GM21447 (cell line): ENCODE measurements at regions not wholly inside any gene's neighbourhood (a gene's known extent, or its start where the extent isn't known, plus 50 kb on each side); places are given as distances from the start of the nearest gene placed in this dataset.
"Not testable (repeated sequence)": the region's sequence is repeated elsewhere in the genome, so short reads cannot be mapped to it uniquely, and the experiment has no call there.

ENCODE experiments used
- ATAC-seq: cut with Tn5 transposase; IDR thresholded peaks from one replicate; pipeline ENCODE4 v1.9.1; 2021; ENCODE audit not compliant: unreplicated experiment

DNA sequence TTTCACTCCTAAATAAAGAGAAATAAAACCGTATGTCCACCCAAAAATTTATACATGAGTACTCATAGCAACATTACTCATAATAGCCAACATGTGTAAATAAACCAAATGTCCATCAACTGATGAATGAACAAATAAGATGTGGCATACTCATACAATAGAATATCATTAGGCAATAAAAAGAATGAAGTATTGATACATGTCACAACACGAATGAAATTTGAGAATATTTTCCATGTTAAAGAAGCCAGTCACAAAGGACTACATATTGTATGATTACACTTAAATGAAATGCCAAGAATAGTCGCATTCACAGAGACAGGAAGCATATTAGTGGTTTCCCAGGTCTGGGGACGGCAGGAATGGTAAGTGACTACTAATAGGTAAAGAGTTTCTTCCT lies 869.2 kb downstream of the IGSF11 start:
- ATAC-seq, result no peak

DNA sequence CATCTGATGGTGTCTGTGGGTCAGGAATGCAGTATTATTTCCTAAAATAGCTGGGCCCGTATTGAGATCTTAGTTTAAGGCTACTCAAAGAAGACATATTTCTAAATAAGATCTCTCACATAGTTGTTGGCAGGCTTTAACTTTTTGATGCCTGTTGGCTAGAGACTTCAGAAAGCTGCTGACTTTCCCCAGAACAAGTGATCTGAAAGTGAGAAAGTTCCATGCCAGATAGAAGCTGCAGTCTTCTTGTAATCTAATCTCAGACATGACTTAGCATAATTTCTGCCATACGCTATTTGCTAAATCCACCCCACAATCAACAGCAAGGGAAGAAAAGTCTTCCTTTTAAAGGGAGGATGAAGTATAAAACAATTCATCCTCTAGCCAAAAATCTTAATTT lies 867.1 kb downstream of the IGSF11 start:
- no peak for ATAC-seq

DNA sequence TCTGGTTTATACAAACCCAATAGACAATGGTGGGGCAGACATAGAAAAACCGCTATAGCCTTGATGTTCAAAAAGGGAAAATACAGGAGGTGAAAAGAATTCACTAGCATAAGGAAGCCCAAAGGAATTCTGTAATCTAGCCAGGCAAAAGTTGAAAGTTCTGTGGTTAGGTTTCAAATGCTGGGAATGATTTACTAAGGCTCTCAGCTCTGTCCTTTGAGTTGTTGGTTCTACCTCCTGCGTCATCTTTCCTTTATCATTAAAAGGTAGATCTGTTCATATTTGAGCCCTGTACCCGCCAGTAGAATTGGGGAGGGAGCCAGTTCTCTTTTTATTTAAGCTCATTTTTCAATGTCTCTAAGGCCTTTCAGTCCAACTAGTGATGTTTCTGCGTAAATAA lies 866.5 kb downstream of the IGSF11 start:
- ATAC-seq, result no peak

DNA sequence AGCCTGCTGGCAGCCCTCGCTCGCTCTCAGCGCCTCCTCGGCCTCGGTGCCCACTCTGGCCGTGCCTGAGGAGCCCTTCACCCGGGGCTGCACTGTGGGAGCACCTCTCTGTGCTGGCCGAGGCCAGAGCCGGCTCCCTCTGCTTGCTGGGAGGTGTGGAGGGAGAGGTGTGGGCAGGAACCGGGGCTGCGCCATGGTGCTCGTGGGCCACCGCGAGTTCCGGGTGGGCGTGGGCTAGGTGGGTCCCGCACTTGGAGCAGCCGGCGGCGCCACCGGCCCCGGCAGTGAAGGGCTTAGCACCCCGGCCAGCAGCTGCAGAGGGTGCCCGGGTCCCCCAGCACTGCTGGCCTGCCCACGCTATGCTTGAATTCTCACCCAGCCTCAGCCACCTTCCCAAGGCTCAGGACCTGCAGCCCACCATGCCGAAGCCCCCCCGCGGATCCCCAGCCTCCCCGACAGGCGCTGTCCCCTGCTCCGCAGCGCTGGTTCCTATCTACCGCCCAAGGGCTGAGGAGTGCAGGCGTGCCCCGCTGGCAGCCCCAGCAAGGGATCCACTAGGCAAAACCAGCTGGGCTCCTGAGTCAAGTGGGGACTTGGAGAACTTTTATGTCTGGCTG lies 863.3 kb downstream of the IGSF11 start:
- no peak for ATAC-seq

DNA sequence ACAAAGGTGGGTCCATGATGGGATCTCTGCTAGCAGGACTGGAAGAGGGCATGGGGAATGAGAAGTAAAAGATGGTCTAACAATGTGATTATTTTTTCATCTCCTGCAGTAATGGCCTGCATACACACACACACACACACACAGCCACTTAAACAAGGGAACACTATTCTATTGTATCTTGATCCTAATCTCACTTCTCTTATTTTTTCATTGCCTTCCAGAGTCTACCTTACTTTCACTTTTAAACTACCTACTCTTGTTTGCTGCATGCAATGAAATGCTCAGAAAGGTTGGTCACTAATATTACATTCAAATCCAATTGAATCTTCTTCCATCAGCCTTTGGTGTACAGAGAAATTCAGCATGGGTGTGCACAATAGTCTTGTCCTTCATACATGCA lies 853.8 kb downstream of the IGSF11 start:
- no peak for ATAC-seq

DNA sequence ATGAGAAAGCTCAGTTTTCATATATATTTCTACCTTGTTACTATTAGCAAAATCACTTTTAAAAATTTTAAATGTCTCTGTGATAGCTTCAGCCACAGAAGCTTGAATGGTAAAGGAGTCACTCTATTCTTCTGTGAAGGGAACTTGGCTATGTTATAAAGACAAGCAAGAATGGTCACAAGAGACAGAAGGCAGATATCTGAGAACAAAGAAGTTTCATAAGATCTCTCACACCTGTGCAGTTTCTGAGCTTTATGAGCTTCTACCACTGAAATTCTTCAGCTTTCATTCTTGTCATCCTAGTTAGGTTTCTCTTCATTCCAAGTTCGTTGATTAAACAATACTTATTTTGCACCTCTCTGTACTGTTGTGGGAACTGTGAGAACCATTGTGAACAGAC lies 853.4 kb downstream of the IGSF11 start:
- ATAC-seq, result no peak

DNA sequence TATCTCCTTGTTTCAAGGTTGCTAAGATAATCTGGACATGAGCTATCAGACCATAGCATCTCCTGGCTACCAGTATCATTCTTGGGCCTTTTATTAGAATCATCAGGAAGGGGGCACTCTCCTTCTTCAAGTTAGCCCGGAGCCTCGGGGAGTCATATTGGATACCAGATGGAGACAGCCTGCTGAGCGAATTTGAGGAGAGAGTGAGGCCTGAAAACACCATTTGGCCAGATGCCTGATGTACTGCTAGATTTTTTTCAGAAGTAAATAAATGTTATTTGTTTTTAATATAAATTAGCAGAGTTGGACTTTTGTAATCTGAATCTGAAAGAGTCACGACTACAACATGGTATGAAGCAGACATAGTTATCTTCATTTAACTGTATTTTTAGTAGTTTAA lies 848.6 kb downstream of the IGSF11 start:
- ATAC-seq, result no peak

DNA sequence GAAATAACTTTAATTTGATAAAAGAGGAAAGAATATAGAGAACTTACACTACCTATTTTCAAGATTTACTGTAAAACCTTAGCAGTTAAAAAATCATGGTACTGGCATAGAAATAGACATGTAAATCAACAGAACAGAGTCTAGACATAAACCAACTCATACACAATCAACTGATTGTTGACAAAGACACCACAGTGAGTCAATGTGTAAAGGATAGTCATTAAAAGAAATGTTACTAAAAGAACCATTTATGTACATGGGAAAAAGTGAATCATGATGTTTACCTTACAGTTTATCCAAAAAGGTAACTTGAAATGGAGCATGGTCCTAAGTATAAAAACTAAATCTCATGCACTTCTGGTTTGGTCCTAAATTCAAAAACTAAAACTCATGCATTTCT lies 847.4 kb downstream of the IGSF11 start:
- no peak for ATAC-seq

DNA sequence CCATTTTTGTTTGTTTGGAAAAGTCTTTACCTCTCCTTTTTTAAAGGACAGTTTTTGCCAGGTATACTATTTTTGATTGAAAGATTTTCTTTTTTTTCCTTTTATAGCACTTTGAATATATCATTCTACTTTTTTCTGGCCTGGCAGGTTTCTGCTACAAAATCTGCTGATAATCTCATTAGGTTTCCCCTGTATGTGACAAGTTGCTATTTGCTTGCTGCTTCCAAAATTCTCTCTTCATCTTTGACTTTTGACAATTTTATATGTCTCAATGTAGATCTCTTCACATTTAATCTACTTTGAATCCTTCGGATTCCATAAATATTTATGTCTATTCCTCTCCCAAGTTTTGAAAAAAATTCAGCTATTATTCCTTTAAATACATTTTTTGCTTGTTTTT lies 838.5 kb downstream of the IGSF11 start:
- ATAC-seq, result no peak

DNA sequence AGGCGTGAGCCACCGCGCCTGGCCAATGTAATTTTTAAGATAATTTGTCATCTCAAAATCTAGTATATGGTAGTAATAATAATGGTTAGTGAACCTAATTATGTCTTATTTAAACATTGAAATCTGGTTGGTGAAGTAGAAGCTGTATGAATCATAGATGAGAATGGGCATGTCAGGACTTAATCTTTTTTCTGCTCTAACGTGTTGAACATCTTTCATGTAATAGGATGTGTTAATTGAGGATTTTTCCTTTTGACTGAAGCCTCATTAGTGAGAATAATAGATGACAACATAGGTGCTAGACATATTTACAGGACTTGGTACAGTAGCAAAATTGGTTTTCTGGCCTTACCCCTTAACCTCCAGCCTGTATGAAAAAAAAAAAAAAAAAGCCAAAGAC lies 835.6 kb downstream of the IGSF11 start:
- ATAC-seq, result no peak

DNA sequence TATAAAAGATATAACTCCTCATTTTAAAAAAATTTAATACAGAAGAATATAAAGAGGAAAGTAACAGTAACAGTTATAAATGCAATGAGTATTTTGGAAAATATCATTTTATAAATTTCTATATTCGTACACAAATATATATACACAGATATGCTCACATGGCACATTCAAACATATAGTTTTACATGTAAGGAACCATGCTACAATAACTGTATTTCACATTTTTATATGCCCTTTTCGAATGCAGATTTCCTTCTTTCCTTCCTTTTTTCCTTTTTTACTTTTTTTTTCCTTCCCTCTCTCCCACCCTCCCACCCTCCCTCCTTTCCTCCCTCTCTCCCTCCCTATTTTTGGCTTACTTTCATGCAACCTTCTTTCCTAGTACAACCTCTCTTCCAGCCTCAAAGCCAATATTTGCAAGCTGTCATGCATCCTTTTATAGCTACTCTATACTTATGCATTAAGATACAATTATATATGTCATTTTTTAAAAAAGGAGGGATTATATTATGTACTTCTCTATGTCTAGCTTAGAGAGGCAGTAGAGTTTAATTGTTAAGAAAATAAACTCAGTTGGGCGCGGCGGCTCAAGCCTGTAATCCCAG lies 830.5 kb downstream of the IGSF11 start:
- ATAC-seq, result no peak

DNA sequence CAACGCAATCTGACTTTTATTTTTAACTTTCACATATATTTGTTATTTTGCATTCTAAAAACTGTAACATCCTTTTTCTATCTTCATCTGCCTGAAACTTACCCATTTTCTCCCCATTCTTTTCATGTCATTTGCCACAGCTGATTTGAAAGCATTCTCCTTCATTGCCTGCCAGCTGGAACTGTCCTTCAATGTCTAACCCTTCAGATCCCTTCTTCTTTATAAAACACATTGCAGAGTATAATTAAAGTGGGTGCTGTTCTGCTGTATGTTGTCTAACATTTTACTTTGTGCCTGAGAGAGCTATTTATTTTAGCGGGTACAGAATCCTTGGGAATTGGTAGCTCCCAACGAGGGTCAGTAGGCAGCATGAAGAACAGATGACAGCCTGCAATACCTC lies 827.4 kb downstream of the IGSF11 start:
- ATAC-seq, result no peak

DNA sequence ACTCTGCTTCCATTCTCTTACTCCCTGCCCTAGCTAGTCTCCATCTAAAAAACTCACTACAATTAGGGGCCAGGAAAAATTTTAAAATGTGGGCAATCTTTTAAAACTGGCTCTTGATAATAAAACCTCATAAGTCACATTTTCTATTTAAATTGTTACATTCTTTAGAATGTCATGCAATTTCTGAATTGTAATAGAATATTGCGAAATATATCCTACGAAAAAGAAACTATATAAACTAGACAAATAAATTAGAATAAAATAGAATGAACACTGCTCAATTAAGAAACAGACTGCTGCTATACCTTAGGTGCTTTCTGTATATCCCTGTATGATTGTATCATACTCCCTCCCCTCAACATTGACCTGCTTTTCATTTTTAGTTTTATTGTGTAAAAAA lies 826.0 kb downstream of the IGSF11 start:
- ATAC-seq, result no peak

DNA sequence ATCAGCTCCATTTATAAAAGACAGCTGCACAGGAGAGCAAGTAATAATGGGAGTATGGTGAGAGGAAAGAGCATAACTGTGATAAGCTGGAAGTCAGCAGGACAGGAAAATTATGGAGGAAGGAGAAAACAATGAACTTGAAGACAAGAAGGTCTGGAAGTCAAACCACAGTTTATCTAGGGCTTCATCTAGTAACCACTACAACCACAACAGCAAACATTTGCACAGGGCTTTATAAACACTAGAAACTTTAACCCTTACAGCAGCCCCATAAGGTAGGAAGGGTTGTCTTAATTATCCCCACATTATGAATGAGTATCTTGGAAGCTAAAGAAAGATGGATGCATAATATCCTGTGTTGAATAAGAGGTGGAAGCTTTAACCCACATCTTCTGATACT lies 820.8 kb downstream of the IGSF11 start:
- no peak for ATAC-seq

DNA sequence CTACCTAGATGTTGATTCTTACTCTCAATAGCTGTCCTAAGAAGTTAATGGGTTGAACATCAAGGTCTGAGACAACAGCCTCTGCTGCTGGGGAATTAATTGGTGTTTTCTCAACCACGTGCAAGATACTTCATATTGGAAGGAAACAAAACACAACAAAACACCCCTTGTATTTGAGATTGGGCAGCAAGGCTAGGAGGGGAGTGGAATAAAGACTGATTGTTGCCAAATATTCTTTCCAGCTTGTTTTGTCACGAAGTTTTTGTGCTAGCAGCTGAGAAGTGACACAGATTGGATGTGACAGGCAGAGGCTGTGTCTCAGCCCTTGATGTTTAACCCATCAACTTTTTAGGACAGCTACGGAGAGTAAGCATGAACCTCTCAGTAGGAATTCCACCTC lies 808.4 kb downstream of the IGSF11 start:
- no peak for ATAC-seq

DNA sequence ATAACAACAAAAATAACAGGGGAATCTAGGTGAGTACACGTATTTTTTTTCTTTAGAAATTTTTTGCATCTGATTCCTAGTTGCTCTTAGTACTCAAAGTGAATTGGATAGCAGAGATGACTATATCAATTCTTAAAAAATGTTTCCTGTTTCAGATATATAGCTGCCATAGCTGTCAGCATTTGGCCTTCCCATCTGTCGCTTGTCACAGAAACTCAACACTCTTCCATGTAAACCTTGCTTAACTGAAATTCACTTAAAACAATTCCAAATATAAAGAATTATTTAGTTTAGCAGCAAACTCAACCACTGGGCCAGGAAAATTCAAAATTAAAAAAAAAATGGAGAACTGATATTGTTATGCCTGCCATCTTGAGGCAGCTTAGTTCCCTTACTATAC lies 807.5 kb downstream of the IGSF11 start:
- ATAC-seq, result no peak

DNA sequence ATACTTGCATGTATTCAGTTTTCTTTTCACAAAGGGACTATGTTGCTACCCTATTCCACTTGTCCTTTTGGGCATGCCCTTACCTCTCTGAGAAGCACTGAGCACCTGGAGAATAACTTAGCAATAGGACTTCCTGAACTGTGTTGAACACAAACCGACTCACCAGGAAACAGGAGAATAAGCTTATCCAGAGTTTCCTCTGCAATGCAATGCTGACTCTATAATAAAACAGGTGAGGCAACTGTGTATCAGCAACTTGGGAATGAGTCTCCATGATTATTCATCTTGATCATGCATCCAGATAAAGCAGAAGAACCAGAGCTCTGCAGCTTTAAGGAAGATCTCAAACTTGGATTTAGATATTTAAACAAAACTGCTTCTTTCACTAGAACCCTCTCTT lies 806.5 kb downstream of the IGSF11 start:
- no peak for ATAC-seq

DNA sequence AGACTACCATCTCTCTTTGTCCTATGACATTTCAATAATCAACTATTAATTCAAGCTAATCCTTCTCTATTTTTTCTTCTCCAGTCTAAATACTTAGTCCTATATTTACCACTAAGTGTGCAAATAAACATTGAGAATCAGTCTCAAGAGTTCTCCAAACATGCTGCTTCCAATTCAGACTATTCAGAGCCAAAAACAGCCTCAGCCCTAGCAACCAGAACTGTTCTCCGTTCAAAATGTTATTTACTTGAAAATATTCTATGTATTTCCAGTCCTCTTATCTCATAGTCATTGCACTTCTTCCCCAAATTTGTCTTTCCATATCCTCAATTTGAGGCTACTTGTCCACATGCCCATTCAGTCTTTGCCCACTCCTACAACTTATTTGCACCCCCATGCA lies 805.5 kb downstream of the IGSF11 start:
- ATAC-seq, result no peak

DNA sequence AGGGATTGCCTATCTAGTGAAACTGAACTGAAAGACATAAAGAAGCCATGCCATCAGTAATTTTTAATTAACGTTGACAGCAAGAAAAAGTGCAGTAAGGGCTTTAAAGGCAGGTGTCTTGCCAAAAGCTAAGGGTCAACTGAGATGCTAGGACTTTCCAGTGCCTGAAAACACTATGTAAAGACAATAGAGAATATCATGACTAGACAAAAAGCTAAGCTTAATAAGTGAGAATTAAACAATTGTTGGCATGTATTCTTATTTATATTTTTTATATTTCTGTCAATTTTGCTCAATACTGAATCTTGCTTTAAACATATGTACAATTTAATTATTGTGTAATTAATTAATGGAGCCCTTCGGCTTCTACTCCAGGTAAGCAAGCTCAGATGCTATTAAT lies 803.1 kb downstream of the IGSF11 start:
- ATAC-seq, result no peak

DNA sequence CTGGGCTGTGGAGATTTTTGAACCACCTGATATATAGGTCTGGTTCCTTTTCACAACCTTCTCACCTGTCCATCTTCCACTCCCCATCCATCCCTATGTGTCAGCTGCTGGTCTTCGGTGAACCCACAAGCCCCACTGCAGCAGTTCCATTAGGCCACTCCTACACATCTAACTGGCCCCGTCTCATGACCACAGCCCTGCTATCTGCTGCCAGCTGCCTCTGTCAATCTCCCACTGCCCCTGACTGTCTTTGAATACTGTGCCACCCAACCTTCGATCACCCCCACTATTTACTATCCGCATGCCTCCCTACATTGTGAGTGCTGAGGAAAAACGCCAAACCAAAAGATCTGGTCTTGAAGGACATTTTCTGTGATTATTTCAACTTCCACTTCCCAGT lies 795.4 kb downstream of the IGSF11 start:
- no peak for ATAC-seq

DNA sequence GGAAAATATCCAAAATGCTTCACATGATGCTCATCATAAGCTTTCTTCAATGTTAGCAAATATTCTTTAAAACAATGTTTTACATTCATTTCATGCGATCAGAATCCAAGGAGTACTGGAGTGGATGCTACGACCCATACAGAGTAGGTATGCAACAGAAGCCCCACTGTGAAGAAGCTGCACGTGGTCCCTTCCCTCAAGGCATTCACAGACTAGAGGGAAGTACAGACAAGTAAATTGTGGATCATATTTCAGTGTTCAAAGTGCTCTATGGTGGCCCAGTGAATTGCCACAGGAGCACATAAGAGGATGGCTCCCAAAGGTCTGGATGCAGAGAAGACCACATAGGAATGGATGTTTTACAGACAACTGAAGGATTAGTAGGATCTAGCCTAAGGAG lies 789.9 kb downstream of the IGSF11 start:
- no peak for ATAC-seq

DNA sequence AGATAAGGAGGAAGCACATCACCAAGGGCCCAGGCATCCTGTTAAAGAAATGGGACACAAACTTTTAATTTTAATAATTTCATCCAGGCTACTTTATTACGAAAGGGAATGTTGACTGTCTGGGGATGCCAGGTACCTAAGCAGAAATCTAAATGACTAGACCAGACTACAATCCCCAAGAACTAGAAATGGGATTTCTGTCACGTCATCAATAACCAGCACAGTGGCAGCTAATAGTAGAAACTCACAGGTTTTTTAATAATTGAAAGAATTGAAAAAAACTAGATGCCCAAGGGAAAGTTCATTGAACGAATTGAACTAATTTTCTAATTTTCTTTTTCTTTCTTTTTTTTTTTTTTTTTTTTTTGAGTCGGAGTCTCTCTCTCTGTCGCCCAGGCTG lies 789.3 kb downstream of the IGSF11 start:
- ATAC-seq, result no peak

DNA sequence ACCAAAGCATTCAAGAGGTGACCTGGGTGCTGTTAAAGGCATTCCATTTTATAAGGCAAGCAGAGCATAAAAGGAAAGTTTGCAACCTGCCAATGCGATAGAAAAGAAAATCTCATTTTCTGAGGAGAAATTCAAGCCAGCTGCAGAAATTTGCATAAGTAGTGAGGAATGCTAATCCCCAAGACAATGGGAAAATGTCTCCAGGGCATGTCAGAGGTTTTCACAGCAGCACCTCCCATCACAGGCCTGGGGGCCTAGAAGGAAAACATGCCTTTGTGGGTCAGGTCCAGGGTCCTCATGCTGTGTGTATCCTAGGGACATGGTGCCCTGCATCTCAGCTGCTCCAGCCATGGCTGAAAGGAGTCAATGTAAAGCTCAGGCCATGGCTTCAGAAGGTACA lies 775.8 kb downstream of the IGSF11 start:
- ATAC-seq, result not testable (repeated sequence)
